ENCODE measurements at regions not wholly inside any gene's neighbourhood (a gene's known extent, or its start where the extent isn't known, plus 50 kb on each side); places are given as distances from the start of the nearest gene placed in this dataset.

GRCh38 chr6:41448256-41448655, 97.9 kb upstream of the FOXP4 start:
- no peak for TF ChIP-seq CTCF (IDR thresholded peaks at IDR 0.05)
- ATAC-seq (no peak), DNase-seq (no peak)
- Histone ChIP-seq H3K4me3 (no peak overlapping the region), H3K9me3 (no peaks in the 10 kb centered on the region), H3K4me1 (ENCODE audit: low read depth) (peaks cover 18% of the 10 kb centered on the region), H3K36me3 (ENCODE audit: low read depth) (no peaks in the 10 kb centered on the region)
- intact Hi-C loops (cut with DNase I, micrococcal nuclease), result no loop called here

- DNase-seq (peak; percentile 74 to 87 (median 84)), ATAC-seq (peak; percentile 86)
- Histone ChIP-seq H3K4me3 (no peak overlapping the region), H3K36me3 (ENCODE audit: low read depth) (no peaks in the 10 kb centered on the region), H3K4me1 (ENCODE audit: low read depth) (peaks cover 18% of the 10 kb centered on the region), H3K9me3 (no peaks in the 10 kb centered on the region)
- TF ChIP-seq CTCF (IDR thresholded peaks at IDR 0.05), result no peak
- intact Hi-C loops (cut with DNase I, micrococcal nuclease), result no loop called here
Measured at GRCh38 chr6:41449399-41450245, 96.6 kb upstream of the FOXP4 start.

GRCh38 chr6:41450581-41450980, 95.6 kb upstream of the FOXP4 start:
- no peaks in the 10 kb centered on the region for H3K36me3 ChIP-seq (ENCODE audit: low read depth)
- TF ChIP-seq CTCF (IDR thresholded peaks at IDR 0.05), result no peak
- no peak overlapping the region for H3K4me3 ChIP-seq
- ATAC-seq (no peak), DNase-seq (no peak)
- no peaks in the 10 kb centered on the region for H3K9me3 ChIP-seq
- H3K4me1 ChIP-seq (ENCODE audit: low read depth), result peaks cover 18% of the 10 kb centered on the region
- intact Hi-C loops (cut with DNase I, micrococcal nuclease), result no loop called here

GRCh38 chr6:41451039-41451438, 95.1 kb upstream of the FOXP4 start:
- DNase-seq (peak in 1 of 3 donors; percentile 35), ATAC-seq (peak; percentile 6)
- no peak for TF ChIP-seq CTCF (IDR thresholded peaks at IDR 0.05)
- intact Hi-C loops (cut with DNase I, micrococcal nuclease), result no loop called here
- Histone ChIP-seq H3K4me1 (ENCODE audit: low read depth) (peaks cover 18% of the 10 kb centered on the region), H3K4me3 (no peak overlapping the region), H3K9me3 (no peaks in the 10 kb centered on the region), H3K36me3 (ENCODE audit: low read depth) (no peaks in the 10 kb centered on the region)

- ATAC-seq, result no peak
- H3K4me3 ChIP-seq, result no peak overlapping the region
- H3K36me3 ChIP-seq (ENCODE audit: low read depth), result no peaks in the 10 kb centered on the region
- peaks cover 20% of the 10 kb centered on the region for H3K4me1 ChIP-seq (ENCODE audit: low read depth)
- intact Hi-C loops (cut with DNase I, micrococcal nuclease), result no loop called here
- no peak for DNase-seq
- no peaks in the 10 kb centered on the region for H3K9me3 ChIP-seq
- TF ChIP-seq CTCF (IDR thresholded peaks at IDR 0.05), result no peak
Measured at GRCh38 chr6:41451515-41452163, 94.5 kb upstream of the FOXP4 start.

All from mucosa of descending colon (tissue), 3 donors.